GM23338 (cell line): ENCODE measurements at regions not wholly inside any gene's neighbourhood (a gene's known extent, or its start where the extent isn't known, plus 50 kb on each side); places are given as distances from the start of the nearest gene placed in this dataset.

ENCODE experiments used
- ATAC-seq: fragments of 200-7000 bp; cut with Tn5 transposase; 3 replicates; pipeline ENCODE4 v1.9.1; 2020
- DNase-seq: peaks from one replicate; pipeline ENCODE4 v3.0.0-alpha.2; 2015; ENCODE audit warnings: low spot score
- H2AFZ ChIP-seq: fragments of 200-600 bp; sonication (generic); 2 replicates; pipeline ENCODE4 v1.8.0; 2016; ENCODE audit warnings: antibody characterized with exemption, mild to moderate bottlenecking, moderate library complexity
- H3F3A ChIP-seq: fragments of 200-600 bp; sonication (generic); replicated peaks from 2 replicates; pipeline ENCODE4 v1.8.0; 2017; ENCODE audit warnings: antibody characterized with exemption, mixed run types, low read depth
- H3K27ac ChIP-seq: fragments of 200-600 bp; sonication (generic); 2 replicates; pipeline ENCODE4 v1.6.1; 2016; ENCODE audit warnings: low read depth
- H3K27me3 ChIP-seq: fragments of 200-600 bp; sonication (generic); 2 replicates; pipeline ENCODE4 v1.8.0; 2016; ENCODE audit warnings: mild to moderate bottlenecking, mixed run types, moderate library complexity; ENCODE audit not compliant: insufficient read depth
- H3K36me3 ChIP-seq: fragments of 200-600 bp; sonication (generic); 2 replicates; pipeline ENCODE4 v1.8.0; 2016; ENCODE audit warnings: mild to moderate bottlenecking; ENCODE audit not compliant: insufficient read depth
- H3K4me1 ChIP-seq: fragments of 200-600 bp; sonication (generic); 2 replicates; pipeline ENCODE4 v1.8.0; 2016; ENCODE audit warnings: mild to moderate bottlenecking, moderate library complexity; ENCODE audit not compliant: insufficient read depth
- H3K4me2 ChIP-seq: fragments of 200-600 bp; sonication (generic); 2 replicates; pipeline ENCODE4 v1.7.1; 2017; ENCODE audit warnings: mixed run types
- H3K4me3 ChIP-seq: fragments of 200-600 bp; sonication (generic); 2 replicates; pipeline ENCODE4 v1.6.1; 2016; ENCODE audit warnings: mixed run types
- H3K79me2 ChIP-seq: fragments of 200-600 bp; sonication (generic); replicated peaks from 2 replicates; pipeline ENCODE4 v1.8.0; 2017; ENCODE audit warnings: mild to moderate bottlenecking; ENCODE audit not compliant: insufficient read depth
- H3K9me2 ChIP-seq: fragments of 200-600 bp; sonication (generic); 2 replicates; pipeline ENCODE4 v1.8.0; 2017; ENCODE audit not compliant: insufficient read depth
- H4K20me1 ChIP-seq: fragments of 200-600 bp; sonication (generic); replicated peaks from 2 replicates; pipeline ENCODE4 v1.8.0; 2017; ENCODE audit warnings: mild to moderate bottlenecking; ENCODE audit not compliant: insufficient read depth
- H3K27ac Mint-ChIP-seq: 2 replicates; pipeline ENCODE4 v1.8.0; 2020; ENCODE audit warnings: inconsistent platforms, mild to moderate bottlenecking, moderate library complexity, mixed read lengths
- H3K27me3 Mint-ChIP-seq: 3 replicates; pipeline ENCODE4 v1.8.0; 2022; ENCODE audit warnings: low read depth, mild to moderate bottlenecking, moderate library complexity, mixed read lengths, inconsistent platforms; ENCODE audit not compliant: insufficient read depth, poor library complexity
- H3K36me3 Mint-ChIP-seq: 3 replicates; pipeline ENCODE4 v1.8.0; 2021; ENCODE audit warnings: low read depth, mild to moderate bottlenecking, inconsistent platforms, moderate library complexity, mixed read lengths
- H3K4me1 Mint-ChIP-seq: 3 replicates; pipeline ENCODE4 v1.8.0; 2020; ENCODE audit warnings: mild to moderate bottlenecking, inconsistent platforms, mixed read lengths
- H3K4me3 Mint-ChIP-seq: 3 replicates; pipeline ENCODE4 v1.8.0; 2021; ENCODE audit warnings: moderate library complexity, mild to moderate bottlenecking, inconsistent platforms, mixed read lengths
- H3K9me3 Mint-ChIP-seq: 3 replicates; pipeline ENCODE4 v1.8.0; 2020; ENCODE audit warnings: moderate library complexity, mild to moderate bottlenecking, inconsistent platforms, mixed read lengths
- CREB1 ChIP-seq: fragments of 250-450 bp; sonication (Bioruptor Pico); IDR thresholded peaks from 2 replicates; pipeline ENCODE4 v1.5.0; 2020; ENCODE audit warnings: low read depth, mild to moderate bottlenecking, moderate library complexity
- CTCF ChIP-seq, 2 experiments: fragments of 200-600 bp in 1 of 2; sonication (generic) in 1 of 2; conservative IDR thresholded peaks; 2 replicates each; pipeline versions ENCODE4 v1.5.1 to v1.6.1; 2016 to 2017; ENCODE audit warnings: antibody characterized with exemption in 2 of 2, low read depth in 2 of 2, mild to moderate bottlenecking in 2 of 2, moderate library complexity in 1 of 2
- ETS1 ChIP-seq: IDR thresholded peaks from 2 replicates; pipeline ENCODE4 v1.6.1; 2016; ENCODE audit warnings: antibody characterized with exemption
- EZH2 ChIP-seq: fragments of 200-600 bp; sonication (generic); IDR thresholded peaks from one replicate; pipeline ENCODE4 v1.8.0; 2017; ENCODE audit warnings: antibody characterized with exemption, mild to moderate bottlenecking, low read depth; ENCODE audit not compliant: unreplicated experiment
- EZH2phosphoT487 ChIP-seq: fragments of 200-600 bp; sonication (generic); IDR thresholded peaks from one replicate; pipeline ENCODE4 v1.8.1; 2018; ENCODE audit warnings: antibody characterized with exemption; ENCODE audit not compliant: unreplicated experiment
- JUNB ChIP-seq: IDR thresholded peaks from one replicate; pipeline ENCODE4 v1.6.1; 2016; ENCODE audit warnings: antibody characterized with exemption; ENCODE audit not compliant: unreplicated experiment
- NANOG ChIP-seq: IDR thresholded peaks from 2 replicates; pipeline ENCODE4 v1.6.1; 2016; ENCODE audit warnings: antibody characterized with exemption, borderline replicate concordance
- POLR2AphosphoS5 ChIP-seq: IDR thresholded peaks from 2 replicates; pipeline ENCODE4 v1.6.1; 2016; ENCODE audit warnings: antibody characterized with exemption, low read depth
- REST ChIP-seq: IDR thresholded peaks from one replicate; pipeline ENCODE4 v1.6.1; 2018; ENCODE audit warnings: antibody characterized with exemption; ENCODE audit not compliant: unreplicated experiment
- STAT1 ChIP-seq: IDR thresholded peaks from one replicate; pipeline ENCODE4 v1.6.1; 2016; ENCODE audit warnings: antibody characterized with exemption; ENCODE audit not compliant: unreplicated experiment
- ZNF114 ChIP-seq: fragments of 250-450 bp; sonication (Bioruptor Pico); IDR thresholded peaks from 2 replicates; pipeline ENCODE4 v1.5.0; 2020; ENCODE audit warnings: mild to moderate bottlenecking, moderate library complexity
- ZNF331 ChIP-seq: fragments of 250-450 bp; sonication (Bioruptor Pico); IDR thresholded peaks from 2 replicates; pipeline ENCODE4 v1.5.0; 2020; ENCODE audit warnings: low read depth, mild to moderate bottlenecking, moderate library complexity
- ZNF462 ChIP-seq: fragments of 250-450 bp; sonication (Bioruptor Pico); IDR thresholded peaks from 2 replicates; pipeline ENCODE4 v1.5.0; 2020; ENCODE audit warnings: mild to moderate bottlenecking, moderate library complexity

- H2AFZ ChIP-seq = no peak overlapping the region
- H3K36me3 ChIP-seq = no peaks in the 10 kb centered on the region
- H3K4me1 ChIP-seq = peaks cover 29% of the 10 kb centered on the region
- H3K4me2 ChIP-seq = no peak overlapping the region
- H3K27me3 ChIP-seq = no peaks in the 10 kb centered on the region
- no peak overlapping the region for H3K27ac ChIP-seq
- Mint-ChIP-seq H3K4me1 (peaks cover 21% of the 10 kb centered on the region), H3K27ac (no peak overlapping the region), H3K36me3 (no peaks in the 10 kb centered on the region), H3K27me3 (no peaks in the 10 kb centered on the region), H3K9me3 (peaks cover 3% of the 10 kb centered on the region; the same call in 1 of the 3 replicates), H3K4me3 (no peak overlapping the region)
- no peak for TF ChIP-seq ETS1
- TF ChIP-seq REST = no peak
- TF ChIP-seq CTCF (conservative IDR thresholded peaks at IDR 0.05; ENCODE audit: low read depth in 2 of 2) = no peak
- TF ChIP-seq ZNF331 = no peak
- TF ChIP-seq CREB1 (CRISPR knock-in tag) = no peak
- no peak for TF ChIP-seq JUNB
- TF ChIP-seq NANOG = no peak
- no peak for TF ChIP-seq EZH2phosphoT487
- no peak for TF ChIP-seq ZNF114 (CRISPR knock-in tag)
- TF ChIP-seq POLR2AphosphoS5 = no peak
- TF ChIP-seq ZNF462 = no peak
- TF ChIP-seq EZH2 = no peak
- TF ChIP-seq STAT1 = no peak
- no peak overlapping the region for H3K4me3 ChIP-seq
- DNase-seq (no peak), ATAC-seq (no peak)
- no peaks in the 10 kb centered on the region for H3K79me2 ChIP-seq
- H3F3A ChIP-seq = no peaks in the 10 kb centered on the region
- H4K20me1 ChIP-seq = no peaks in the 10 kb centered on the region
- peaks cover 6% of the 10 kb centered on the region for H3K9me2 ChIP-seq
Observed at GRCh38 chr1:14375226-14375625, 223.3 kb upstream of the KAZN start.
